Activated CD8-positive, alpha-beta T cell treated with anti-CD3 and anti-CD28 coated beads for 36 hours (primary cell): ENCODE measurements at regions not wholly inside any gene's neighbourhood (a gene's known extent, or its start where the extent isn't known, plus 50 kb on each side); places are given as distances from the start of the nearest gene placed in this dataset.

Source experiments
- ATAC-seq: fragments of 200-7000 bp; cut with Tn5 transposase; one replicate; pipeline ENCODE4 v1.10.0; 2021; ENCODE audit warnings: mild to moderate bottlenecking, moderate library complexity
- CTCF ChIA-PET: fragments of 350-600 bp; sonication (Branson Sonifier 250); formaldehyde crosslinking; loops from one replicate; lab custom pipeline; 2021; ENCODE audit warnings: antibody characterized with exemption; lab: Charles Lee
- POLR2A ChIA-PET: fragments of 350-600 bp; sonication (Branson Sonifier 250); formaldehyde crosslinking; loops from one replicate; lab custom pipeline; 2021; ENCODE audit warnings: antibody characterized with exemption; lab: Charles Lee
- DNase-seq: peaks from one replicate; pipeline ENCODE4 v3.0.0-alpha.2; 2020
- H3K27ac Mint-ChIP-seq: one replicate; pipeline ENCODE4 v1.8.0; 2021; ENCODE audit warnings: mild to moderate bottlenecking, mixed read lengths
- H3K27me3 Mint-ChIP-seq: one replicate; pipeline ENCODE4 v1.8.0; 2021; ENCODE audit warnings: mixed read lengths
- H3K36me3 Mint-ChIP-seq: one replicate; pipeline ENCODE4 v1.8.0; 2021; ENCODE audit warnings: low read depth, mixed read lengths
- H3K4me1 Mint-ChIP-seq: one replicate; pipeline ENCODE4 v1.8.0; 2021; ENCODE audit warnings: low read depth, mixed read lengths
- H3K4me3 Mint-ChIP-seq: one replicate; pipeline ENCODE4 v1.8.0; 2021; ENCODE audit warnings: mild to moderate bottlenecking, moderate library complexity, mixed read lengths
- H3K9me3 Mint-ChIP-seq: one replicate; pipeline ENCODE4 v1.8.0; 2021; ENCODE audit warnings: mixed read lengths
- intact Hi-C: fragments of 100-400 bp; cut with micrococcal nuclease; formaldehyde crosslinking; loops from one replicate; pipeline ENCODE4 v1.10.0; 2022
- TF ChIP-seq, protein P1 (sequence below): fragments of 200-600 bp; IDR thresholded peaks from one replicate; pipeline ENCODE4 v1.8.0; 2022; ENCODE audit warnings: antibody characterized with exemption, mild to moderate bottlenecking

DNA sequence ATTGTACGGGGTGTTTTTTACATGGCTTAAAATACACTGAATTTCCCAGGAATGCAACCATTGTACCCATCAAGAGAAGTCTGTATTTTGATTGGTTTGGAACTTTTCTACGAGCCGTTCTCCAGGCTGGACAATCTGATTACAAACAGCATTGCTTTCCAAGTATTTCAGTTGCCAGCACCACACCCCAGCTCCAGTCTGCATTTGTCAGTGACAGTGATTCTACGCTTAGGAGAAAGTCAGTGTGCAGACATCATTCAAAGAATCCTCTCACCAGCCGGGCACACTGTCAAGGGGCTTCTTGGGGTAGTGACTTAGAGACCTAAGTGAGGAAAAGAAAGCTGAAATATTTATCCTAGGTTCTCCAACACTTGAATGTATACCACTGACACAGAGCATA lies 194.1 kb downstream of the ANAPC1 start:
- Mint-ChIP-seq H3K27ac (no peak overlapping the region), H3K4me1 (no peaks in the 10 kb centered on the region), H3K36me3 (no peaks in the 10 kb centered on the region), H3K4me3 (no peak overlapping the region), H3K9me3 (no peaks in the 10 kb centered on the region), H3K27me3 (peaks cover 4% of the 10 kb centered on the region)
- POLR2A ChIA-PET: no interaction called here
- CTCF ChIA-PET: interaction anchor here (1.0 kb wide), 1 partner anchor 10 kb away, joined by 6 read pairs; no protein-coding TSS in a partner anchor
- DNase-seq (no peak), ATAC-seq (no peak)
- intact Hi-C loops: loop anchor here (10.0 kb wide), 1 partner anchor 65 kb away; no protein-coding TSS in a partner anchor
- TF ChIP-seq, protein P1, sequence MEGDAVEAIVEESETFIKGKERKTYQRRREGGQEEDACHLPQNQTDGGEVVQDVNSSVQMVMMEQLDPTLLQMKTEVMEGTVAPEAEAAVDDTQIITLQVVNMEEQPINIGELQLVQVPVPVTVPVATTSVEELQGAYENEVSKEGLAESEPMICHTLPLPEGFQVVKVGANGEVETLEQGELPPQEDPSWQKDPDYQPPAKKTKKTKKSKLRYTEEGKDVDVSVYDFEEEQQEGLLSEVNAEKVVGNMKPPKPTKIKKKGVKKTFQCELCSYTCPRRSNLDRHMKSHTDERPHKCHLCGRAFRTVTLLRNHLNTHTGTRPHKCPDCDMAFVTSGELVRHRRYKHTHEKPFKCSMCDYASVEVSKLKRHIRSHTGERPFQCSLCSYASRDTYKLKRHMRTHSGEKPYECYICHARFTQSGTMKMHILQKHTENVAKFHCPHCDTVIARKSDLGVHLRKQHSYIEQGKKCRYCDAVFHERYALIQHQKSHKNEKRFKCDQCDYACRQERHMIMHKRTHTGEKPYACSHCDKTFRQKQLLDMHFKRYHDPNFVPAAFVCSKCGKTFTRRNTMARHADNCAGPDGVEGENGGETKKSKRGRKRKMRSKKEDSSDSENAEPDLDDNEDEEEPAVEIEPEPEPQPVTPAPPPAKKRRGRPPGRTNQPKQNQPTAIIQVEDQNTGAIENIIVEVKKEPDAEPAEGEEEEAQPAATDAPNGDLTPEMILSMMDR: no peak

DNA sequence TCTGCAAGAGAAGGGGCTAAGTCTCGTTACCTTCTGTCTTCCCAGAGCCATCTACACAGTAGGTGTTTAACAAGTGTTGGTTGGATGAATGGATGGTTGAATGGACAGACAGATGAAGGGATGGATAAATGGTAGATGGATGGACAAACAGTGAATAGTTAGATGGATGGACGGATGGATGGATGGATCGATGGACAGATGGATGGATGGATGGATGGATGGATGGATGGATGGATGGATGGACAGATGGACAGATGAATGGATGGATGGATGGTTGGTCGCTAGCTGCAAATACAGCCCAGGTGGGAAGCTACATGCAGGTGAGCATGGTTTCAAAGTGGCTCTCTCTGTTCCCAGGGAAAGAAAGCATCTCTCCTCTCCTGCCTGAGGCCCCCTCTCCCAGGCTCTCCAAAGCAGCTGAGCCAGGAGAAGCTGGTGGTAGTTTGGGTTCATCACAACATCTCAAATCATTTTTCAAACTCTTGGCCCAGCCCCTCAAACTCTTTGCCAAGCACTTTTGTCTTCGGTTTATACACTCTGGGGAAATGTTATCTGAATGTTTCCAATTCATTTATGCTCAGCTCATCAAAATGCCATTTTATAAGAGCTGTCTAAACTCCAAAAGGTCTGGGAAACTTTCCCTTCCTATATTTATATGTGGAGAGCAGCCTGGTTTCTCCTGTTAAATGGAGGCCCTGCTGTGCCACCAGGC lies 192.7 kb downstream of the ANAPC1 start:
- peaks cover 5% of the 10 kb centered on the region for H3K27me3 Mint-ChIP-seq
- peaks cover 2% of the 10 kb centered on the region for H3K9me3 Mint-ChIP-seq
- intact Hi-C loops: loop anchor here (10.0 kb wide), 1 partner anchor 67 kb away; no protein-coding TSS in a partner anchor
- no peak overlapping the region for H3K4me3 Mint-ChIP-seq
- POLR2A ChIA-PET: no interaction called here
- no peak for ATAC-seq
- TF ChIP-seq, protein P1: no peak
- CTCF ChIA-PET: interaction anchor here (1.0 to 2.7 kb wide), 5 partner anchors 8 to 598 kb away, joined by 3 to 10 read pairs (median 5); no protein-coding TSS in a partner anchor
- DNase-seq: no peak
- H3K4me1 Mint-ChIP-seq: no peaks in the 10 kb centered on the region
- no peak overlapping the region for H3K27ac Mint-ChIP-seq
- H3K36me3 Mint-ChIP-seq: no peaks in the 10 kb centered on the region

DNA sequence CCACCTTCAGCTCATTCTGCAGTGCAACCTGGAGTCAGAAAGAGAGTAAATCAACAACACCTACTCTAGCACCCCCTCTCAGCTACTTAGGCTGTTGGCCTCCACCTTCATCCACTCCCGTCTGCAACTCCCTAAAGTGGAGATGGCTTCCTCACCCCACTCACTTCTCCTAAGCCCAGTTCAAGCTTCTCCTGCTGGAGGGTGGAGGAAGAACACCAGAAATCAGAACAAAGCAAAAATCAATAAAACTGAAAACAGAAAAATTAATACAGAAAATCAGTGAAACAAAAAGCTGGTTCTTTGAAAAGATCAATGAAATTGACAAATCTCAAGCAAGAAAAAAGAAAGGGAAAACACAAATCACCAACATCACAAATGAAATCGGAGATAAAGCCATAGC lies 191.7 kb downstream of the ANAPC1 start:
- TF ChIP-seq, protein P1: no peak
- Mint-ChIP-seq H3K4me3 (no peak overlapping the region), H3K4me1 (no peaks in the 10 kb centered on the region), H3K27ac (no peak overlapping the region), H3K36me3 (no peaks in the 10 kb centered on the region), H3K27me3 (peaks cover 5% of the 10 kb centered on the region), H3K9me3 (peaks cover 2% of the 10 kb centered on the region)
- intact Hi-C loops: loop anchor here (10.0 kb wide), 1 partner anchor 68 kb away; no protein-coding TSS in a partner anchor
- DNase-seq (no peak), ATAC-seq (no peak)
- ChIA-PET CTCF (interaction anchor here (0.9 to 2.7 kb wide), 4 partner anchors 8 to 599 kb away, joined by 3 to 10 read pairs (median 3); no protein-coding TSS in a partner anchor), POLR2A (no interaction called here)

DNA sequence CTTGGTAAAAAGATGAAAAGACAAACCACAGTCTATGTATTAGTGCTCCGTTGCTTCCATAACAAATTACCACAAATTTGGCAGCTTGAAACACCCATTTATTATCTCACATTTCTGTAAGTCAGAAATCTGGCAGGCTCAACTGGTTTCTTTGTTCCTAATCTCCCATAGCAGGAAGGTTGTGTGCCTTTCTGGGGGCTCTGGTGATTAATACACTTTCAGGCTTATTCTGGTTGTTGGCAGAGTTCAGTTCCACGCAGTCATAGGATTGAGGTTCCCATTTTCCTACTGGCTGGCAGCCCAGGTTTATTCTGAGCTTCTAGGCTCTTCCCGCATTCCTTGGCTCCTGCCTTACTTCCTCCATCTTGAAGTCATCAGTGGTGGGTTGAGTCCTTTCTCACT lies 189.3 kb downstream of the ANAPC1 start:
- ATAC-seq: no peak
- no peaks in the 10 kb centered on the region for H3K36me3 Mint-ChIP-seq
- POLR2A ChIA-PET: interaction anchor here (0.8 kb wide), 1 partner anchor 16 kb away, joined by 4 read pairs; no protein-coding TSS in a partner anchor

More for the DNA sequence above, 189.3 kb downstream of the ANAPC1 start:
- peaks cover 2% of the 10 kb centered on the region for H3K9me3 Mint-ChIP-seq
- H3K4me3 Mint-ChIP-seq: no peak overlapping the region
- H3K4me1 Mint-ChIP-seq: peaks cover 11% of the 10 kb centered on the region
- intact Hi-C loops: loop anchor here (10.0 kb wide), 1 partner anchor 70 kb away; no protein-coding TSS in a partner anchor
- CTCF ChIA-PET: no interaction called here
- H3K27me3 Mint-ChIP-seq: peaks cover 5% of the 10 kb centered on the region
- no peak overlapping the region for H3K27ac Mint-ChIP-seq
- TF ChIP-seq, protein P1: no peak
- DNase-seq: no peak
